Progenitor cell of endocrine pancreas (in vitro differentiated cells): ENCODE measurements at regions not wholly inside any gene's neighbourhood (a gene's known extent, or its start where the extent isn't known, plus 50 kb on each side); places are given as distances from the start of the nearest gene placed in this dataset.

Source experiments
- DNase-seq: peaks from one replicate; pipeline ENCODE4 v3.0.0; 2021; ENCODE audit warnings: low spot score; ENCODE audit not compliant: unreplicated experiment
- H3K27ac Mint-ChIP-seq: 2 replicates; pipeline ENCODE4 v1.8.0; 2021; ENCODE audit warnings: mild to moderate bottlenecking, moderate library complexity, mixed read lengths
- H3K27me3 Mint-ChIP-seq: 2 replicates; pipeline ENCODE4 v1.8.0; 2021; ENCODE audit warnings: mixed read lengths
- H3K36me3 Mint-ChIP-seq: 2 replicates; pipeline ENCODE4 v1.8.0; 2022; ENCODE audit warnings: mixed read lengths; ENCODE audit not compliant: insufficient read depth
- H3K4me1 Mint-ChIP-seq: 2 replicates; pipeline ENCODE4 v1.8.0; 2021; ENCODE audit warnings: low read depth, mixed read lengths
- H3K4me3 Mint-ChIP-seq: 2 replicates; pipeline ENCODE4 v1.8.0; 2021; ENCODE audit warnings: low read depth, mild to moderate bottlenecking, moderate library complexity, mixed read lengths
- H3K9me3 Mint-ChIP-seq: 2 replicates; pipeline ENCODE4 v1.8.0; 2021; ENCODE audit warnings: low read depth, mixed read lengths
- TF ChIP-seq, protein P1 (sequence below): fragments of 200-600 bp; sonication (generic); IDR thresholded peaks from one replicate; pipeline ENCODE4 v1.5.0; 2021; ENCODE audit warnings: antibody characterized with exemption, mild to moderate bottlenecking; ENCODE audit not compliant: unreplicated experiment

DNA sequence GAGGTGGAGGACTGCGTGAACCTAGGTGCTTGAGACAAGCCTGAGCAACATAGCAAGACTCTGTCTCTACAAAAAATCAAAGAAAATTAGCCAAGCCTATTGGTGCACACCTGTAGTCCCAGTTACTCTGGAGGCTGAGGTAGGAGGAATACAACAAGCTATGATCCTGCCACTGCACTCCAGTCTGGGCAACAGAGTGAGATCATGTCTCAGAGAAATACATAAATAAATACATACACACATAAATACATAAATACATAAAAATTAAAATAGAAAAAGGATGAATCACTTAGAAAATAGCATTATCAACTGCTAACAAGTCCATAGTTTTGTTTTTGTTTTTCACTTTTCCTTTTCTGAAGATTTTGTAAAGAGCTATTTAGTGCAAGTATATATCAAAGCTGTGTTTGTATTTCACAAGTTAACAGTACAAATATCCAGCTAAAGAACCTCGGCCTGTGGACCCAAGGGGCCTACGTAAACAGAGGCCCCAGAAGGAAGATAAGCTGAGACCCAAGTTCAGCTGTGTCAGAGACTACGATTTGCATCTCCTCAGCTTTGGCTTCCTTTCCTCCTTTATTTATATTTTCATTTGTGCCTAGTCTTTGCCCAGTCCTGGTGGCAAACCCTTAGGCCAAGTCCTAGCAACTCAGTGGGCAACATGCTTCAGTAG is 67.1 kb upstream of the ROBO2 start:
- no peaks in the 10 kb centered on the region for H3K27me3 Mint-ChIP-seq
- peaks cover 50% of the 10 kb centered on the region for H3K4me1 Mint-ChIP-seq
- no peaks in the 10 kb centered on the region for H3K36me3 Mint-ChIP-seq
- no peak for DNase-seq
- peak overlapping the region; percentile 64 for H3K27ac Mint-ChIP-seq
- H3K4me3 Mint-ChIP-seq, result no peak overlapping the region
- H3K9me3 Mint-ChIP-seq, result no peaks in the 10 kb centered on the region
- TF ChIP-seq, protein P1, sequence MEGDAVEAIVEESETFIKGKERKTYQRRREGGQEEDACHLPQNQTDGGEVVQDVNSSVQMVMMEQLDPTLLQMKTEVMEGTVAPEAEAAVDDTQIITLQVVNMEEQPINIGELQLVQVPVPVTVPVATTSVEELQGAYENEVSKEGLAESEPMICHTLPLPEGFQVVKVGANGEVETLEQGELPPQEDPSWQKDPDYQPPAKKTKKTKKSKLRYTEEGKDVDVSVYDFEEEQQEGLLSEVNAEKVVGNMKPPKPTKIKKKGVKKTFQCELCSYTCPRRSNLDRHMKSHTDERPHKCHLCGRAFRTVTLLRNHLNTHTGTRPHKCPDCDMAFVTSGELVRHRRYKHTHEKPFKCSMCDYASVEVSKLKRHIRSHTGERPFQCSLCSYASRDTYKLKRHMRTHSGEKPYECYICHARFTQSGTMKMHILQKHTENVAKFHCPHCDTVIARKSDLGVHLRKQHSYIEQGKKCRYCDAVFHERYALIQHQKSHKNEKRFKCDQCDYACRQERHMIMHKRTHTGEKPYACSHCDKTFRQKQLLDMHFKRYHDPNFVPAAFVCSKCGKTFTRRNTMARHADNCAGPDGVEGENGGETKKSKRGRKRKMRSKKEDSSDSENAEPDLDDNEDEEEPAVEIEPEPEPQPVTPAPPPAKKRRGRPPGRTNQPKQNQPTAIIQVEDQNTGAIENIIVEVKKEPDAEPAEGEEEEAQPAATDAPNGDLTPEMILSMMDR, result no peak

DNA sequence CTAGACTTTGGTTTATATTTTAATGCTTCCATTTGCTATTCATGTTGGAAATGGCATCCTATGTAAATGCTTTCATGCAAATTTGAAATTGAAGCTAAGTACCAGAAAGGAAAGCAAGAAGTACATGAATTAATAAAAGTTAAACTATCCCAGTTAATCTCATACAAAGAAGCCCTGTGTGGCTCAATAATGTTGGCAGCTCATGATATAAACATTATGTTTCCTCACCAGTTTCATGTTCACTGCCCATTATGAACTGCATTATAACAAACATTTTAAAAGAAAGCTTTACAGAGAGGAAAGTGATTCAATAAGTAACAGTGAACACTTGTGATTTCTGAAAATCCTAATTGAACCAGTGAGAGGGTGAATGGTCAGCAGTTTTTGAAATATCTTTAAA is 62.9 kb upstream of the ROBO2 start:
- Mint-ChIP-seq H3K4me1 (peaks cover 34% of the 10 kb centered on the region), H3K9me3 (no peaks in the 10 kb centered on the region), H3K4me3 (no peak overlapping the region), H3K27ac (no peak overlapping the region), H3K27me3 (no peaks in the 10 kb centered on the region), H3K36me3 (no peaks in the 10 kb centered on the region)
- no peak for DNase-seq
- TF ChIP-seq, protein P1, result no peak

DNA sequence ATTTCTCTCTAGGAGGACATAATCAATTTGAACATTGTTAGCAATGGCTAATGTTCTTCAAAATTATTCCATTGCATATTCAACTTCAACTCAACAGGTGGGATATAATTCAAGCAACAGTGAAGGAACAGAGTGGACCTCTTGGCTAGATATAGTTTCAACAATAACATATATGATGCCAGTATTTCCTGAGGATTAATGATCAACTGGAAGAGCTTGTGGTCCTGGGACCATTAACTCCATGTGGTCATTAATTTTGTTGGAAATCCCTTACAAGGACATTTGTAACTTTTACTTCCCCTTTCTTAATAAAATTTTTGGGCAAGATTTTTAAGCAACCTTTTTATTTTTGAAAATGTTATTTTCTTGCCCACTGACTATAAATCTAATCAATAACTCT is 54.3 kb upstream of the ROBO2 start:
- H3K9me3 Mint-ChIP-seq, result no peaks in the 10 kb centered on the region
- H3K27me3 Mint-ChIP-seq, result no peaks in the 10 kb centered on the region
- DNase-seq, result no peak
- H3K4me3 Mint-ChIP-seq, result no peak overlapping the region
- TF ChIP-seq, protein P1, result no peak
- H3K27ac Mint-ChIP-seq, result no peak overlapping the region
- H3K4me1 Mint-ChIP-seq, result no peaks in the 10 kb centered on the region
- no peaks in the 10 kb centered on the region for H3K36me3 Mint-ChIP-seq

DNA sequence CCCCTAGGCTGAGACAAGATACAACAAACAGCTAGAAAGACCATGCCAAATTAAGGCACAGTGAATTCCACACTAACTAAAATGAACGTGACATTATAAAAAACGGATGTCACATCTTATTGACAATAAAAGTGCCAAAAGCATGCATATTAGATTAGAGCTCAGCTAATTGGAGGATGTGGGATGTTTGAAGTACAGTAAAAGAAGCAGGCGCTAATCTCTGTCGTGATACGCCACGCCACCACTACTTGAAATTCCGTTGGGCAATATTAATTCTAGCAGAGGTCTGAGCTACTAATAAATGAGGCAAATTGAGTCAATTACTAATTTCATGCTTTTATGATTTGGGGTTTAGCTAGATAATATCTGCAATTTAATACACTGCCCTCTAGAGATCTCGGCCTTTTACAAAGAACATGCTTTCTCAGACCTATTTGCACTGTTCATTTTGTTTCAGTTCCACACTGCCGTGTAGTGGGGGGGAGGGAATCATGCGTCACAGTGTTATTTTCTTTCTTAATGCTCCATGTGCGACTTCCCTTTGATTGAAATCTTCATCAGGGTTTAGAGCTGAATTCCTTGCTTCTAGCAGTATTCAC is 52.9 kb upstream of the ROBO2 start:
- DNase-seq, result no peak
- TF ChIP-seq, protein P1, result no peak
- H3K4me1 Mint-ChIP-seq, result peaks cover 3% of the 10 kb centered on the region
- no peaks in the 10 kb centered on the region for H3K36me3 Mint-ChIP-seq
- H3K27me3 Mint-ChIP-seq, result no peaks in the 10 kb centered on the region
- H3K4me3 Mint-ChIP-seq, result no peak overlapping the region
- H3K27ac Mint-ChIP-seq, result no peak overlapping the region
- H3K9me3 Mint-ChIP-seq, result no peaks in the 10 kb centered on the region
